ENCODE measurements at regions not wholly inside any gene's neighbourhood (a gene's known extent, or its start where the extent isn't known, plus 50 kb on each side); places are given as distances from the start of the nearest gene placed in this dataset.

GRCh38 chr9:30579810-30580209, 1804.6 kb upstream of the ACO1 start:
- TF ChIP-seq CTCF (IDR thresholded peaks at IDR 0.05) (no peak), POLR2A (IDR thresholded peaks at IDR 0.05) (no peak)
